LNCAP (cell line): ENCODE measurements at regions not wholly inside any gene's neighbourhood (a gene's known extent, or its start where the extent isn't known, plus 50 kb on each side); places are given as distances from the start of the nearest gene placed in this dataset.

Experiments used
- CTCF ChIP-seq: fragments of 450-650 bp; IDR thresholded peaks from 2 replicates; pipeline ENCODE4 v1.5.1; 2017; ENCODE audit warnings: mild to moderate bottlenecking

GRCh38 chr3:7962301-7962700, 539.3 kb upstream of the LMCD1 start:
- no peak for TF ChIP-seq CTCF

- TF ChIP-seq CTCF, result peak; percentile 25; the same call in 1 of the 2 replicates
Measured at GRCh38 chr3:7964899-7965298, 536.7 kb upstream of the LMCD1 start.

- no peak for TF ChIP-seq CTCF
Measured at GRCh38 chr3:7973006-7973405, 528.6 kb upstream of the LMCD1 start.

- no peak for TF ChIP-seq CTCF
Measured at GRCh38 chr3:7977245-7978086, 524.2 kb upstream of the LMCD1 start.

- TF ChIP-seq CTCF, result no peak
Measured at GRCh38 chr3:7978087-7978422, 523.6 kb upstream of the LMCD1 start.

- TF ChIP-seq CTCF, result no peak
Measured at GRCh38 chr3:7982126-7982525, 519.5 kb upstream of the LMCD1 start.

GRCh38 chr3:7999384-7999783, 502.2 kb upstream of the LMCD1 start:
- TF ChIP-seq CTCF, result no peak

- TF ChIP-seq CTCF, result no peak
Measured at GRCh38 chr3:8001307-8001706, 500.3 kb upstream of the LMCD1 start.
